ENCODE measurements at regions not wholly inside any gene's neighbourhood (a gene's known extent, or its start where the extent isn't known, plus 50 kb on each side); places are given as distances from the start of the nearest gene placed in this dataset.

DNA sequence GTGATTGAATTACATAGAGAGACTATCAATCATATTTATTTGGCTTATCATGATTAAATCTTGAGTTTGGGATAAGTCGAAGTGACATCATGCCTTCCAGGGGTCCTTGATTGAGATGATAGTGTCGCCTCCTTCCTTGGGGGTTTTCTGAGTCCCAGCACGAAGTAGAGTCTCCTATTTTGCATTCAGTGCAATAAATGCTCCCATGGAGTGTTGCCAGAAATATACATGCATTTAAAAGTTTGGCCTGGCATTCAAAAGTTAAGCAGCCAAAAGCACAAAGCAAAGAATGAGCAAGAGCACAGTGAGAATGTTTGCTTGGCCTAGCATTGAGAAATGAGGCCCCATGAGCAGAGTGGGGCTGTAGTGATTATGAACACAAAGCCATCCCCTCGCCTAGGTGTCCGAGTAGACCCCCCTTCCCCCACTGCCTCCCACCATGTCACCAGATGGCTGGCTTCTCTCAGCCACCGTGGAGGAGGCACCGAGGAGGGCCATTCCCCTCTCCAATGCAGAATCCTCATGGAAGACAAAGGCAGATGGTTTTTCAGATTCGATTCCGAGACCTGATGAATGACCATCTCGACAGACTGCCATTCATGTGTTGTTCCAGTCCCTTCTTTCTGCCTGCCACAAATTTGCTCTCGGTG lies 58.8 kb upstream of the UBL3 start:
- no peak for DNase-seq (ENCODE audit: low spot score)
- Histone ChIP-seq H3K27me3 (ENCODE audit: control insufficient read depth in 4 of 4, insufficient read depth in 4 of 4, low read length in 3 of 4) (no peaks in the 10 kb centered on the region), H3K4me3 (ENCODE audit: low read depth in 1 of 3, low read length in 3 of 3) (no peak overlapping the region), H3K9ac (ENCODE audit: low read depth in 1 of 2, low read length in 2 of 2) (no peak overlapping the region), H3K27ac (ENCODE audit: low read depth in 1 of 2, low read length in 2 of 2) (no peak overlapping the region), H3K9me3 (ENCODE audit: control insufficient read depth in 4 of 4, low read length in 3 of 4) (no peaks in the 10 kb centered on the region), H3K36me3 (ENCODE audit: control insufficient read depth in 4 of 4, insufficient read depth in 3 of 4, low read depth in 1 of 4, low read length in 3 of 4) (no peaks in the 10 kb centered on the region), H3K4me1 (ENCODE audit: control insufficient read depth in 4 of 4, insufficient read depth in 4 of 4, low read length in 3 of 4) (peaks cover 0 to 4% (median 2%) of the 10 kb centered on the region in 4 donors)
- 89% methylated on average over 11 of the region's 11 CpGs for WGBS
- TF ChIP-seq GABPA (IDR thresholded peaks at IDR 0.05 in 1 of 2, conservative IDR thresholded peaks at IDR 0.05 in 1 of 2) = no peak
- TF ChIP-seq, protein P1, sequence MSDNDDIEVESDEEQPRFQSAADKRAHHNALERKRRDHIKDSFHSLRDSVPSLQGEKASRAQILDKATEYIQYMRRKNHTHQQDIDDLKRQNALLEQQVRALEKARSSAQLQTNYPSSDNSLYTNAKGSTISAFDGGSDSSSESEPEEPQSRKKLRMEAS (IDR thresholded peaks at IDR 0.05) = no peak
- no peak for TF ChIP-seq HNF4A (conservative IDR thresholded peaks at IDR 0.05)
- no peak for TF ChIP-seq NR2F2 (IDR thresholded peaks at IDR 0.05)
- TF ChIP-seq, protein P2, sequence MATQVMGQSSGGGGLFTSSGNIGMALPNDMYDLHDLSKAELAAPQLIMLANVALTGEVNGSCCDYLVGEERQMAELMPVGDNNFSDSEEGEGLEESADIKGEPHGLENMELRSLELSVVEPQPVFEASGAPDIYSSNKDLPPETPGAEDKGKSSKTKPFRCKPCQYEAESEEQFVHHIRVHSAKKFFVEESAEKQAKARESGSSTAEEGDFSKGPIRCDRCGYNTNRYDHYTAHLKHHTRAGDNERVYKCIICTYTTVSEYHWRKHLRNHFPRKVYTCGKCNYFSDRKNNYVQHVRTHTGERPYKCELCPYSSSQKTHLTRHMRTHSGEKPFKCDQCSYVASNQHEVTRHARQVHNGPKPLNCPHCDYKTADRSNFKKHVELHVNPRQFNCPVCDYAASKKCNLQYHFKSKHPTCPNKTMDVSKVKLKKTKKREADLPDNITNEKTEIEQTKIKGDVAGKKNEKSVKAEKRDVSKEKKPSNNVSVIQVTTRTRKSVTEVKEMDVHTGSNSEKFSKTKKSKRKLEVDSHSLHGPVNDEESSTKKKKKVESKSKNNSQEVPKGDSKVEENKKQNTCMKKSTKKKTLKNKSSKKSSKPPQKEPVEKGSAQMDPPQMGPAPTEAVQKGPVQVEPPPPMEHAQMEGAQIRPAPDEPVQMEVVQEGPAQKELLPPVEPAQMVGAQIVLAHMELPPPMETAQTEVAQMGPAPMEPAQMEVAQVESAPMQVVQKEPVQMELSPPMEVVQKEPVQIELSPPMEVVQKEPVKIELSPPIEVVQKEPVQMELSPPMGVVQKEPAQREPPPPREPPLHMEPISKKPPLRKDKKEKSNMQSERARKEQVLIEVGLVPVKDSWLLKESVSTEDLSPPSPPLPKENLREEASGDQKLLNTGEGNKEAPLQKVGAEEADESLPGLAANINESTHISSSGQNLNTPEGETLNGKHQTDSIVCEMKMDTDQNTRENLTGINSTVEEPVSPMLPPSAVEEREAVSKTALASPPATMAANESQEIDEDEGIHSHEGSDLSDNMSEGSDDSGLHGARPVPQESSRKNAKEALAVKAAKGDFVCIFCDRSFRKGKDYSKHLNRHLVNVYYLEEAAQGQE (IDR thresholded peaks at IDR 0.05) = no peak
- no peak for TF ChIP-seq SP1 (IDR thresholded peaks at IDR 0.05)
- no peak for TF ChIP-seq RAD21 (IDR thresholded peaks at IDR 0.05)
- TF ChIP-seq EGR1 (IDR thresholded peaks at IDR 0.05; ENCODE audit: low read depth in 2 of 2) = no peak
- no peak for TF ChIP-seq FOXA2 (IDR thresholded peaks at IDR 0.05)
- no peak for TF ChIP-seq JUND (IDR thresholded peaks at IDR 0.05)
- no peak for TF ChIP-seq FOXA1 (IDR thresholded peaks at IDR 0.05)
- TF ChIP-seq TAF1 (conservative IDR thresholded peaks at IDR 0.05) = no peak
- no peak for TF ChIP-seq YY1 (IDR thresholded peaks at IDR 0.05)
- TF ChIP-seq, protein P3, sequence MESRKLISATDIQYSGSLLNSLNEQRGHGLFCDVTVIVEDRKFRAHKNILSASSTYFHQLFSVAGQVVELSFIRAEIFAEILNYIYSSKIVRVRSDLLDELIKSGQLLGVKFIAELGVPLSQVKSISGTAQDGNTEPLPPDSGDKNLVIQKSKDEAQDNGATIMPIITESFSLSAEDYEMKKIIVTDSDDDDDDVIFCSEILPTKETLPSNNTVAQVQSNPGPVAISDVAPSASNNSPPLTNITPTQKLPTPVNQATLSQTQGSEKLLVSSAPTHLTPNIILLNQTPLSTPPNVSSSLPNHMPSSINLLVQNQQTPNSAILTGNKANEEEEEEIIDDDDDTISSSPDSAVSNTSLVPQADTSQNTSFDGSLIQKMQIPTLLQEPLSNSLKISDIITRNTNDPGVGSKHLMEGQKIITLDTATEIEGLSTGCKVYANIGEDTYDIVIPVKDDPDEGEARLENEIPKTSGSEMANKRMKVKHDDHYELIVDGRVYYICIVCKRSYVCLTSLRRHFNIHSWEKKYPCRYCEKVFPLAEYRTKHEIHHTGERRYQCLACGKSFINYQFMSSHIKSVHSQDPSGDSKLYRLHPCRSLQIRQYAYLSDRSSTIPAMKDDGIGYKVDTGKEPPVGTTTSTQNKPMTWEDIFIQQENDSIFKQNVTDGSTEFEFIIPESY (IDR thresholded peaks at IDR 0.05) = no peak

DNA sequence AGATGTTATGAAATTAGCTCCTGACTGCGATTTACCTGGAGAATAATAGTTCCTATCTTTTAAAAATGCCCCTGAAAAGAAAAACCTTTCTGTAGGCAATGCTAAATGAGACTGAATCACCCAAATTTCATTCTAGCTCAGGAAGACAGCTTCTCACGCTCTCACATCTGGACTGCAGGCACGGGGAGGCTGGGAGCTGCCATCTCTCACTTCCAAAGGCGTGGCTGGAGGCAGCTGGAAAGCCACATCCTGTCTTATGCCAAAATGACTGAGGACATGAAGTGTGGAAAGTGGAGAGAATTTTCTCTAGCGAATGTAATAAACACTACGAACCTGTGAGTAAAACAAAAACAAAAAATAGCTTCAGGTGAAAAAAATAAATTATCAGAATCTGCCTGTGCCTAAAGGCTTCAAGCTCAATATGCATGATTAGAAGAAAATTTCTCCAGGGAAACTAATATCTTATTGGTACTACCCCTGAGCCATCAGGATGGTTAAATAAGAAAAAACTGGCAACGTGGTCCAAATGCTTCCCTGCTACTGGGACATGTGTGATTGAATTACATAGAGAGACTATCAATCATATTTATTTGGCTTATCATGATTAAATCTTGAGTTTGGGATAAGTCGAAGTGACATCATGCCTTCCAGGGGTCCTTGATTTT lies 58.1 kb upstream of the UBL3 start:
- no peaks in the 10 kb centered on the region for H3K27me3 ChIP-seq (ENCODE audit: control insufficient read depth in 4 of 4, insufficient read depth in 4 of 4, low read length in 3 of 4)
- H3K27ac ChIP-seq (ENCODE audit: low read depth in 1 of 2, low read length in 2 of 2) = no peak overlapping the region
- 79% methylated on average over 8 of the region's 8 CpGs for WGBS
- no peak overlapping the region for H3K4me3 ChIP-seq (ENCODE audit: low read depth in 1 of 3, low read length in 3 of 3)
- no peaks in the 10 kb centered on the region for H3K36me3 ChIP-seq (ENCODE audit: control insufficient read depth in 4 of 4, insufficient read depth in 3 of 4, low read depth in 1 of 4, low read length in 3 of 4)
- H3K9me3 ChIP-seq (ENCODE audit: control insufficient read depth in 4 of 4, low read length in 3 of 4) = no peaks in the 10 kb centered on the region
- peaks cover 0 to 4% (median 2%) of the 10 kb centered on the region in 4 donors for H3K4me1 ChIP-seq (ENCODE audit: control insufficient read depth in 4 of 4, insufficient read depth in 4 of 4, low read length in 3 of 4)
- no peak overlapping the region for H3K9ac ChIP-seq (ENCODE audit: low read depth in 1 of 2, low read length in 2 of 2)
- no peak for DNase-seq (ENCODE audit: low spot score)
- TF ChIP-seq RXRA (IDR thresholded peaks at IDR 0.05) = no peak
- TF ChIP-seq, protein P4, sequence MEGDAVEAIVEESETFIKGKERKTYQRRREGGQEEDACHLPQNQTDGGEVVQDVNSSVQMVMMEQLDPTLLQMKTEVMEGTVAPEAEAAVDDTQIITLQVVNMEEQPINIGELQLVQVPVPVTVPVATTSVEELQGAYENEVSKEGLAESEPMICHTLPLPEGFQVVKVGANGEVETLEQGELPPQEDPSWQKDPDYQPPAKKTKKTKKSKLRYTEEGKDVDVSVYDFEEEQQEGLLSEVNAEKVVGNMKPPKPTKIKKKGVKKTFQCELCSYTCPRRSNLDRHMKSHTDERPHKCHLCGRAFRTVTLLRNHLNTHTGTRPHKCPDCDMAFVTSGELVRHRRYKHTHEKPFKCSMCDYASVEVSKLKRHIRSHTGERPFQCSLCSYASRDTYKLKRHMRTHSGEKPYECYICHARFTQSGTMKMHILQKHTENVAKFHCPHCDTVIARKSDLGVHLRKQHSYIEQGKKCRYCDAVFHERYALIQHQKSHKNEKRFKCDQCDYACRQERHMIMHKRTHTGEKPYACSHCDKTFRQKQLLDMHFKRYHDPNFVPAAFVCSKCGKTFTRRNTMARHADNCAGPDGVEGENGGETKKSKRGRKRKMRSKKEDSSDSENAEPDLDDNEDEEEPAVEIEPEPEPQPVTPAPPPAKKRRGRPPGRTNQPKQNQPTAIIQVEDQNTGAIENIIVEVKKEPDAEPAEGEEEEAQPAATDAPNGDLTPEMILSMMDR (IDR thresholded peaks at IDR 0.05; ENCODE audit: low read depth, low read length, missing input control) = no peak
- TF ChIP-seq FOXA1 (IDR thresholded peaks at IDR 0.05) = no peak
- TF ChIP-seq HNF4G (IDR thresholded peaks at IDR 0.05) = no peak
- TF ChIP-seq, protein P2 (IDR thresholded peaks at IDR 0.05) = no peak
- no peak for TF ChIP-seq FOXA2 (IDR thresholded peaks at IDR 0.05)
- TF ChIP-seq HNF4A (conservative IDR thresholded peaks at IDR 0.05) = no peak
- TF ChIP-seq TAF1 (conservative IDR thresholded peaks at IDR 0.05) = no peak
- no peak for TF ChIP-seq RAD21 (IDR thresholded peaks at IDR 0.05)
- no peak for TF ChIP-seq GABPA (IDR thresholded peaks at IDR 0.05 in 1 of 2, conservative IDR thresholded peaks at IDR 0.05 in 1 of 2)
- TF ChIP-seq EGR1 (IDR thresholded peaks at IDR 0.05; ENCODE audit: low read depth in 2 of 2) = no peak
- TF ChIP-seq, protein P5, sequence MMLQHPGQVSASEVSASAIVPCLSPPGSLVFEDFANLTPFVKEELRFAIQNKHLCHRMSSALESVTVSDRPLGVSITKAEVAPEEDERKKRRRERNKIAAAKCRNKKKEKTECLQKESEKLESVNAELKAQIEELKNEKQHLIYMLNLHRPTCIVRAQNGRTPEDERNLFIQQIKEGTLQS (IDR thresholded peaks at IDR 0.05) = no peak

Data from liver (tissue), 8 donors.